H1 (cell line): ENCODE measurements at regions not wholly inside any gene's neighbourhood (a gene's known extent, or its start where the extent isn't known, plus 50 kb on each side); places are given as distances from the start of the nearest gene placed in this dataset.

Experiments
- CTCF ChIA-PET: fragments of 300-600 bp; sonication (Branson Sonifier 250); formaldehyde crosslinking; loops from one replicate; lab custom pipeline; 2021; ENCODE audit not compliant: partially characterized antibody; lab: Charles Lee
- POLR2A ChIA-PET: fragments of 300-600 bp; sonication (Branson Sonifier 250); formaldehyde crosslinking; loops from one replicate; lab custom pipeline; 2021; ENCODE audit warnings: inconsistent platforms; ENCODE audit not compliant: partially characterized antibody; lab: Charles Lee
- DNase-seq, 2 experiments: peaks; one replicate each; pipeline versions ENCODE4 v3.0.0 to v3.0.0-alpha.2; 2010 to 2022; ENCODE audit warnings: low spot score in 2 of 2, low read depth in 1 of 2, mixed read lengths in 1 of 2
- FAIRE-seq: peaks from 2 replicates; lab custom pipeline; 2011; peaks lifted over from hg19 to GRCh38; lab: Jason Lieb, UNC
- H2AFZ ChIP-seq: 2 replicates; pipeline ENCODE4 v1.8.1; 2012; ENCODE audit warnings: low read length, inconsistent platforms
- H2AK5ac ChIP-seq: 2 replicates; pipeline ENCODE4 v1.6.1; 2013; ENCODE audit warnings: low read depth, low read length
- H2BK120ac ChIP-seq: replicated peaks from 2 replicates; pipeline ENCODE3; 2013; ENCODE audit warnings: low read depth, low read length, inconsistent platforms
- H2BK12ac ChIP-seq: 2 replicates; pipeline ENCODE4 v1.6.1; 2013; ENCODE audit warnings: low read depth, low read length
- H2BK15ac ChIP-seq: 2 replicates; pipeline ENCODE4 v1.6.1; 2013; ENCODE audit warnings: low read length
- H2BK20ac ChIP-seq: 2 replicates; pipeline ENCODE4 v1.6.1; 2013; ENCODE audit warnings: low read length
- H2BK5ac ChIP-seq: 2 replicates; pipeline ENCODE4 v1.6.1; 2013; ENCODE audit warnings: low read depth, low read length
- H3K14ac ChIP-seq: 2 replicates; pipeline ENCODE4 v1.6.1; 2013; ENCODE audit warnings: inconsistent platforms; ENCODE audit not compliant: insufficient read length
- H3K18ac ChIP-seq: 2 replicates; pipeline ENCODE4 v1.6.1; 2013; ENCODE audit warnings: low read length; ENCODE audit errors: extremely low read depth
- H3K23ac ChIP-seq: 2 replicates; pipeline ENCODE4 v1.6.1; 2013; ENCODE audit warnings: inconsistent platforms; ENCODE audit not compliant: insufficient read length
- H3K23me2 ChIP-seq: 2 replicates; pipeline ENCODE4 v1.6.1; 2013; ENCODE audit warnings: low read depth, low read length
- H3K27ac ChIP-seq: 2 replicates; pipeline ENCODE4 v1.6.1; 2011; ENCODE audit warnings: low read depth, low read length, inconsistent platforms
- H3K27me3 ChIP-seq, 4 experiments: replicated peaks in 1 of 4; 1 replicate in 1 of 4; 2 replicates in 3 of 4; pipeline versions ENCODE4 v1.6.1 to v1.8.1; 2011 to 2013; ENCODE audit warnings: low read length in 3 of 4, mild to moderate bottlenecking in 3 of 4, inconsistent platforms in 2 of 4, mixed read lengths in 2 of 4, moderate library complexity in 1 of 4; ENCODE audit not compliant: control insufficient read depth in 3 of 4, insufficient read depth in 3 of 4; ENCODE audit errors: extremely low read depth in 1 of 4
- H3K36me3 ChIP-seq, 4 experiments: 2 replicates each; pipeline versions ENCODE4 v1.6.1 to v1.8.1; 2011 to 2013; ENCODE audit warnings: mild to moderate bottlenecking in 4 of 4, low read length in 3 of 4, moderate library complexity in 2 of 4, control low read depth in 1 of 4, inconsistent platforms in 1 of 4; ENCODE audit not compliant: insufficient read depth in 4 of 4, control insufficient read depth in 2 of 4
- H3K4ac ChIP-seq: replicated peaks from 2 replicates; pipeline ENCODE3; 2013; ENCODE audit warnings: low read length, low read depth, mixed read lengths, inconsistent platforms; ENCODE audit not compliant: insufficient read length
- H3K4me1 ChIP-seq, 4 experiments: replicated peaks in 1 of 4; 1 replicate in 1 of 4; 2 replicates in 3 of 4; pipeline versions ENCODE4 v1.6.1 to v1.8.1; 2011 to 2013; ENCODE audit warnings: low read length in 3 of 4, inconsistent platforms in 2 of 4, mixed read lengths in 1 of 4; ENCODE audit not compliant: insufficient read depth in 4 of 4, control insufficient read depth in 3 of 4
- H3K4me2 ChIP-seq, 2 experiments: 2 replicates each; pipeline versions ENCODE4 v1.6.1 to v1.8.1; 2011 to 2013; ENCODE audit warnings: low read depth in 2 of 2, low read length in 2 of 2, control low read depth in 1 of 2, inconsistent platforms in 1 of 2, mild to moderate bottlenecking in 1 of 2; ENCODE audit not compliant: insufficient read depth in 1 of 2
- H3K4me3 ChIP-seq, 4 experiments: fragments of 200-600, 300-600 bp in 1 of 4; sonication (generic), shearing (Covaris generic), sonication (Bioruptor Twin) in 1 of 4; 2 replicates each; pipeline versions ENCODE4 v1.5.1 to v1.8.1; 2011 to 2016; ENCODE audit warnings: low read length in 4 of 4, low read depth in 3 of 4, control low read depth in 2 of 4, inconsistent platforms in 2 of 4, mild to moderate bottlenecking in 2 of 4, mixed read lengths in 1 of 4, moderate library complexity in 1 of 4; ENCODE audit not compliant: insufficient read depth in 2 of 4; ENCODE audit errors: extremely low read depth in 1 of 4
- H3K56ac ChIP-seq: replicated peaks from 2 replicates; pipeline ENCODE3; 2013; ENCODE audit warnings: low read depth, mild to moderate bottlenecking, mixed read lengths, low read length, inconsistent platforms; ENCODE audit not compliant: insufficient read length
- H3K79me1 ChIP-seq: 2 replicates; pipeline ENCODE4 v1.6.1; 2013; ENCODE audit warnings: low read depth, low read length, control low read depth
- H3K79me2 ChIP-seq, 2 experiments: 2 replicates each; pipeline versions ENCODE4 v1.6.1 to v1.8.1; 2012 to 2013; ENCODE audit warnings: low read length in 2 of 2, mild to moderate bottlenecking in 2 of 2, inconsistent platforms in 1 of 2; ENCODE audit not compliant: insufficient read depth in 2 of 2, control insufficient read depth in 1 of 2
- H3K9ac ChIP-seq, 4 experiments: replicated peaks in 1 of 4; 1 replicate in 1 of 4; 2 replicates in 3 of 4; pipeline versions ENCODE4 v1.6.1 to v1.8.1; 2011 to 2013; ENCODE audit warnings: low read depth in 3 of 4, low read length in 3 of 4, control low read depth in 2 of 4, mild to moderate bottlenecking in 2 of 4, moderate library complexity in 2 of 4, inconsistent platforms in 1 of 4; ENCODE audit errors: extremely low read depth in 1 of 4
- H3K9me3 ChIP-seq, 2 experiments: 2 replicates each; pipeline versions ENCODE4 v1.6.1 to v1.8.1; 2012 to 2013; ENCODE audit warnings: mild to moderate bottlenecking in 2 of 2, moderate library complexity in 2 of 2, control low read depth in 1 of 2, inconsistent platforms in 1 of 2, low read depth in 1 of 2, low read length in 1 of 2, mixed read lengths in 1 of 2; ENCODE audit not compliant: insufficient read depth in 2 of 2
- H4K20me1 ChIP-seq, 2 experiments: replicated peaks in 1 of 2; 2 replicates each; pipeline versions ENCODE3 to v1.8.1; 2011 to 2013; ENCODE audit warnings: inconsistent platforms in 2 of 2, low read length in 2 of 2, mild to moderate bottlenecking in 1 of 2; ENCODE audit not compliant: insufficient read depth in 2 of 2, control insufficient read depth in 1 of 2
- H4K5ac ChIP-seq: 2 replicates; pipeline ENCODE4 v1.6.1; 2013; ENCODE audit warnings: low read length, low read depth, mixed read lengths, inconsistent platforms; ENCODE audit not compliant: insufficient read length
- H4K8ac ChIP-seq: 2 replicates; pipeline ENCODE4 v1.8.0; 2013; ENCODE audit warnings: mild to moderate bottlenecking, moderate library complexity, low read length, inconsistent platforms; ENCODE audit not compliant: insufficient read depth; ENCODE audit errors: extremely low read depth
- H4K91ac ChIP-seq: replicated peaks from 2 replicates; pipeline ENCODE3; 2013; ENCODE audit warnings: low read length, mixed read lengths, inconsistent platforms; ENCODE audit not compliant: insufficient read length
- WGBS, 2 experiments: shearing (Covaris generic) in 1 of 2; methylation state at CpG; one replicate each; pipeline versions ENCODE4 v1.1.6 to v1.1.7; 2013 to 2015; ENCODE audit warnings: low lambda C conversion rate in 2 of 2, mixed read lengths in 2 of 2, inconsistent platforms in 1 of 2, low coverage in 1 of 2, missing lambda C conversion rate in 1 of 2; ENCODE audit not compliant: insufficient replicate concordance in 2 of 2, insufficient coverage in 1 of 2, insufficient read length in 1 of 2; ENCODE audit errors: extremely low coverage in 1 of 2, missing lambda C conversion rate in 1 of 2; 5-methylcytosine and 5-hydroxymethylcytosine counted together
- TF ChIP-seq, protein P1 (sequence below): fragments of 300-600 bp; sonication (generic); IDR thresholded peaks from 2 replicates; pipeline ENCODE4 v1.7.1; 2012; ENCODE audit warnings: low read length, moderate library complexity, mild to moderate bottlenecking, inconsistent platforms; ENCODE audit not compliant: insufficient replicate concordance

DNA sequence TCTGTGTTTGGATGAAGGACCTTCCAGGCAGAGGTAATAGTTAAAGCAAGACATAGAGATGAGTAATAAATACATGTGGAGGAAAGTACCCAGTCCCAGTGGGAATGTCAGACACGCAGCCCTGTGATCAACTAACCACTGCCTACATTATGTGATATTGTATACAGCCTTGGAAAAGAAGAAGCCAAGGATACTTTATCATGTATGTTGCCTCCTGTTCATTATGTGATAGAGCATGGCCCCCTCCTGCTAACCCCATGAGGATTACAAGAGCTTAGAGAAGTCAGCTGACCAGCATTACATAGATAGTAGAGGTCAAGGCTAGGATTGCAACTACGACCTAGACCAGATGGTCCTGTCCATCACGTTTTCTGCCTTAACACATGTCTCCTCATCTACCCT lies 497.0 kb upstream of the TNC start:
- H2BK120ac ChIP-seq = no peak overlapping the region
- H2AFZ ChIP-seq = no peak overlapping the region
- H2BK15ac ChIP-seq = no peak overlapping the region
- H2BK12ac ChIP-seq = no peak overlapping the region
- no peaks in the 10 kb centered on the region for H3K27me3 ChIP-seq
- no peaks in the 10 kb centered on the region for H3K23me2 ChIP-seq
- WGBS, 2 experiments = 86% methylated on average over 3 of the region's 3 CpGs; no CpG with 5 or more reads in 1 of the 2 experiments
- no peak overlapping the region for H4K91ac ChIP-seq
- H2BK5ac ChIP-seq = no peak overlapping the region
- H3K79me2 ChIP-seq = no peaks in the 10 kb centered on the region
- H3K23ac ChIP-seq = no peak overlapping the region
- no peak overlapping the region for H3K56ac ChIP-seq
- no peak overlapping the region for H3K18ac ChIP-seq
- H3K79me1 ChIP-seq = no peaks in the 10 kb centered on the region
- CTCF ChIA-PET = interaction anchor here (0.6 to 1.4 kb wide), 5 partner anchors 21 to 610 kb away, joined by 3 to 5 read pairs (median 3); no protein-coding TSS in a partner anchor
- TF ChIP-seq, protein P1, sequence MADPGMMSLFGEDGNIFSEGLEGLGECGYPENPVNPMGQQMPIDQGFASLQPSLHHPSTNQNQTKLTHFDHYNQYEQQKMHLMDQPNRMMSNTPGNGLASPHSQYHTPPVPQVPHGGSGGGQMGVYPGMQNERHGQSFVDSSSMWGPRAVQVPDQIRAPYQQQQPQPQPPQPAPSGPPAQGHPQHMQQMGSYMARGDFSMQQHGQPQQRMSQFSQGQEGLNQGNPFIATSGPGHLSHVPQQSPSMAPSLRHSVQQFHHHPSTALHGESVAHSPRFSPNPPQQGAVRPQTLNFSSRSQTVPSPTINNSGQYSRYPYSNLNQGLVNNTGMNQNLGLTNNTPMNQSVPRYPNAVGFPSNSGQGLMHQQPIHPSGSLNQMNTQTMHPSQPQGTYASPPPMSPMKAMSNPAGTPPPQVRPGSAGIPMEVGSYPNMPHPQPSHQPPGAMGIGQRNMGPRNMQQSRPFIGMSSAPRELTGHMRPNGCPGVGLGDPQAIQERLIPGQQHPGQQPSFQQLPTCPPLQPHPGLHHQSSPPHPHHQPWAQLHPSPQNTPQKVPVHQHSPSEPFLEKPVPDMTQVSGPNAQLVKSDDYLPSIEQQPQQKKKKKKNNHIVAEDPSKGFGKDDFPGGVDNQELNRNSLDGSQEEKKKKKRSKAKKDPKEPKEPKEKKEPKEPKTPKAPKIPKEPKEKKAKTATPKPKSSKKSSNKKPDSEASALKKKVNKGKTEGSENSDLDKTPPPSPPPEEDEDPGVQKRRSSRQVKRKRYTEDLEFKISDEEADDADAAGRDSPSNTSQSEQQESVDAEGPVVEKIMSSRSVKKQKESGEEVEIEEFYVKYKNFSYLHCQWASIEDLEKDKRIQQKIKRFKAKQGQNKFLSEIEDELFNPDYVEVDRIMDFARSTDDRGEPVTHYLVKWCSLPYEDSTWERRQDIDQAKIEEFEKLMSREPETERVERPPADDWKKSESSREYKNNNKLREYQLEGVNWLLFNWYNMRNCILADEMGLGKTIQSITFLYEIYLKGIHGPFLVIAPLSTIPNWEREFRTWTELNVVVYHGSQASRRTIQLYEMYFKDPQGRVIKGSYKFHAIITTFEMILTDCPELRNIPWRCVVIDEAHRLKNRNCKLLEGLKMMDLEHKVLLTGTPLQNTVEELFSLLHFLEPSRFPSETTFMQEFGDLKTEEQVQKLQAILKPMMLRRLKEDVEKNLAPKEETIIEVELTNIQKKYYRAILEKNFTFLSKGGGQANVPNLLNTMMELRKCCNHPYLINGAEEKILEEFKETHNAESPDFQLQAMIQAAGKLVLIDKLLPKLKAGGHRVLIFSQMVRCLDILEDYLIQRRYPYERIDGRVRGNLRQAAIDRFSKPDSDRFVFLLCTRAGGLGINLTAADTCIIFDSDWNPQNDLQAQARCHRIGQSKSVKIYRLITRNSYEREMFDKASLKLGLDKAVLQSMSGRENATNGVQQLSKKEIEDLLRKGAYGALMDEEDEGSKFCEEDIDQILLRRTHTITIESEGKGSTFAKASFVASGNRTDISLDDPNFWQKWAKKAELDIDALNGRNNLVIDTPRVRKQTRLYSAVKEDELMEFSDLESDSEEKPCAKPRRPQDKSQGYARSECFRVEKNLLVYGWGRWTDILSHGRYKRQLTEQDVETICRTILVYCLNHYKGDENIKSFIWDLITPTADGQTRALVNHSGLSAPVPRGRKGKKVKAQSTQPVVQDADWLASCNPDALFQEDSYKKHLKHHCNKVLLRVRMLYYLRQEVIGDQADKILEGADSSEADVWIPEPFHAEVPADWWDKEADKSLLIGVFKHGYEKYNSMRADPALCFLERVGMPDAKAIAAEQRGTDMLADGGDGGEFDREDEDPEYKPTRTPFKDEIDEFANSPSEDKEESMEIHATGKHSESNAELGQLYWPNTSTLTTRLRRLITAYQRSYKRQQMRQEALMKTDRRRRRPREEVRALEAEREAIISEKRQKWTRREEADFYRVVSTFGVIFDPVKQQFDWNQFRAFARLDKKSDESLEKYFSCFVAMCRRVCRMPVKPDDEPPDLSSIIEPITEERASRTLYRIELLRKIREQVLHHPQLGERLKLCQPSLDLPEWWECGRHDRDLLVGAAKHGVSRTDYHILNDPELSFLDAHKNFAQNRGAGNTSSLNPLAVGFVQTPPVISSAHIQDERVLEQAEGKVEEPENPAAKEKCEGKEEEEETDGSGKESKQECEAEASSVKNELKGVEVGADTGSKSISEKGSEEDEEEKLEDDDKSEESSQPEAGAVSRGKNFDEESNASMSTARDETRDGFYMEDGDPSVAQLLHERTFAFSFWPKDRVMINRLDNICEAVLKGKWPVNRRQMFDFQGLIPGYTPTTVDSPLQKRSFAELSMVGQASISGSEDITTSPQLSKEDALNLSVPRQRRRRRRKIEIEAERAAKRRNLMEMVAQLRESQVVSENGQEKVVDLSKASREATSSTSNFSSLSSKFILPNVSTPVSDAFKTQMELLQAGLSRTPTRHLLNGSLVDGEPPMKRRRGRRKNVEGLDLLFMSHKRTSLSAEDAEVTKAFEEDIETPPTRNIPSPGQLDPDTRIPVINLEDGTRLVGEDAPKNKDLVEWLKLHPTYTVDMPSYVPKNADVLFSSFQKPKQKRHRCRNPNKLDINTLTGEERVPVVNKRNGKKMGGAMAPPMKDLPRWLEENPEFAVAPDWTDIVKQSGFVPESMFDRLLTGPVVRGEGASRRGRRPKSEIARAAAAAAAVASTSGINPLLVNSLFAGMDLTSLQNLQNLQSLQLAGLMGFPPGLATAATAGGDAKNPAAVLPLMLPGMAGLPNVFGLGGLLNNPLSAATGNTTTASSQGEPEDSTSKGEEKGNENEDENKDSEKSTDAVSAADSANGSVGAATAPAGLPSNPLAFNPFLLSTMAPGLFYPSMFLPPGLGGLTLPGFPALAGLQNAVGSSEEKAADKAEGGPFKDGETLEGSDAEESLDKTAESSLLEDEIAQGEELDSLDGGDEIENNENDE = no peak
- no peaks in the 10 kb centered on the region for H3K4me1 ChIP-seq
- H3K4me3 ChIP-seq = no peak overlapping the region
- H4K8ac ChIP-seq = no peak overlapping the region
- no peak overlapping the region for H3K4ac ChIP-seq
- no peaks in the 10 kb centered on the region for H3K9me3 ChIP-seq
- H3K14ac ChIP-seq = no peak overlapping the region
- H4K5ac ChIP-seq = no peak overlapping the region
- POLR2A ChIA-PET = no interaction called here
- H3K9ac ChIP-seq = no peak overlapping the region
- H3K27ac ChIP-seq = no peak overlapping the region
- H4K20me1 ChIP-seq = no peaks in the 10 kb centered on the region
- no peak for FAIRE-seq
- H3K36me3 ChIP-seq = no peaks in the 10 kb centered on the region
- no peak overlapping the region for H2BK20ac ChIP-seq
- H2AK5ac ChIP-seq = no peak overlapping the region
- no peak for DNase-seq
- H3K4me2 ChIP-seq = no peak overlapping the region
